A549 (cell line): ENCODE measurements at regions not wholly inside any gene's neighbourhood (a gene's known extent, or its start where the extent isn't known, plus 50 kb on each side); places are given as distances from the start of the nearest gene placed in this dataset.

ENCODE experiments used
- ATAC-seq, 2 experiments: fragments of 200-7000 bp in 1 of 2; fragments of >200 bp in 1 of 2; cut with Nextera tagmentation in 1 of 2; cut with Tn5 transposase in 1 of 2; 3 replicates each; pipeline versions ENCODE4 v1.8.0 to v1.9.1; 2018 to 2020; ENCODE audit warnings: mild to moderate bottlenecking in 1 of 2, moderate library complexity in 1 of 2
- CTCF ChIA-PET: fragments of 300-600 bp; sonication (Branson Sonifier 250); formaldehyde crosslinking; extraction: SDS; loops from one replicate; lab custom pipeline; 2021; ENCODE audit warnings: antibody characterized with exemption, inconsistent platforms; lab: Yijun Ruan, JAX
- POLR2A ChIA-PET: fragments of 350-600 bp; formaldehyde crosslinking; extraction: SDS; loops from one replicate; lab custom pipeline; 2021; ENCODE audit warnings: antibody characterized with exemption, inconsistent platforms; lab: Yijun Ruan, JAX
- DNase-seq, 2 experiments: peaks; one replicate each; pipeline versions ENCODE4 v3.0.0 to v3.0.0-alpha.2; 2011 to 2016; ENCODE audit warnings: low read depth in 1 of 2, low spot score in 1 of 2
- FAIRE-seq: peaks from 2 replicates; lab custom pipeline; 2011; peaks lifted over from hg19 to GRCh38; lab: Jason Lieb, UNC
- H3K27ac ChIP-seq, 2 experiments: fragments of >200 bp; sonication (Bioruptor Twin); formaldehyde crosslinking; 3 replicates each; pipeline ENCODE4 v1.5.1; 2016 to 2017
- H3K4me1 ChIP-seq: fragments of >200 bp; sonication (Bioruptor Twin); formaldehyde crosslinking; 3 replicates; pipeline ENCODE4 v1.6.1; 2016
- H3K4me2 ChIP-seq: fragments of >200 bp; sonication (Bioruptor Twin); formaldehyde crosslinking; 3 replicates; pipeline ENCODE4 v1.6.1; 2016
- H3K4me3 ChIP-seq: fragments of >200 bp; sonication (Bioruptor Twin); formaldehyde crosslinking; 3 replicates; pipeline ENCODE4 v1.5.1; 2016
- H3K9me3 ChIP-seq: fragments of >200 bp; sonication (Bioruptor Twin); formaldehyde crosslinking; 3 replicates; pipeline ENCODE4 v1.6.1; 2016
- ATOH8 ChIP-seq: fragments of 250-450 bp; sonication (Bioruptor Pico); IDR thresholded peaks from 2 replicates; pipeline ENCODE4 v1.5.0; 2020; ENCODE audit warnings: low read depth, mild to moderate bottlenecking, moderate library complexity
- CBX8 ChIP-seq: fragments of 200-600 bp; sonication (generic); IDR thresholded peaks from 2 replicates; pipeline ENCODE4 v1.6.1; 2016
- CEBPB ChIP-seq, 2 experiments: fragments of >200 bp in 1 of 2; sonication (Bioruptor Twin) in 1 of 2; formaldehyde crosslinking in 1 of 2; IDR thresholded peaks; 2 replicates each; pipeline ENCODE4 v1.6.1; 2012 to 2016
- CHD4 ChIP-seq: fragments of 200-600 bp; sonication (generic); IDR thresholded peaks from 2 replicates; pipeline ENCODE4 v1.6.1; 2016; ENCODE audit warnings: antibody characterized with exemption, mild to moderate bottlenecking, borderline replicate concordance
- EHF ChIP-seq: fragments of 250-450 bp; sonication (Bioruptor Pico); IDR thresholded peaks from 2 replicates; pipeline ENCODE4 v1.5.0; 2020; ENCODE audit warnings: mild to moderate bottlenecking
- ESRRA ChIP-seq: fragments of 150-350 bp; IDR thresholded peaks from 2 replicates; pipeline ENCODE4 v1.6.1; 2014; ENCODE audit warnings: mild to moderate bottlenecking, low read length, borderline replicate concordance
- FOSL2 ChIP-seq, 2 experiments: fragments of 450-650 bp in 1 of 2; fragments of >200 bp in 1 of 2; sonication (Bioruptor Twin) in 1 of 2; formaldehyde crosslinking; IDR thresholded peaks; 2 replicates each; pipeline versions ENCODE4 v1.5.0 to v1.6.1; 2016 to 2020; ENCODE audit warnings: mild to moderate bottlenecking in 1 of 2, moderate library complexity in 1 of 2
- FOXS1 ChIP-seq: fragments of 250-450 bp; sonication (Bioruptor Pico); IDR thresholded peaks from 2 replicates; pipeline ENCODE4 v1.5.0; 2020; ENCODE audit warnings: mild to moderate bottlenecking, moderate library complexity
- HDAC2 ChIP-seq: fragments of 200-600 bp; sonication (generic); IDR thresholded peaks from 2 replicates; pipeline ENCODE4 v1.6.1; 2016
- HEYL ChIP-seq: fragments of 250-450 bp; sonication (Bioruptor Pico); IDR thresholded peaks from 2 replicates; pipeline ENCODE4 v1.8.0; 2021; ENCODE audit warnings: mild to moderate bottlenecking, moderate library complexity
- HOXB13 ChIP-seq: fragments of 250-450 bp; sonication (Bioruptor Pico); IDR thresholded peaks from 2 replicates; pipeline ENCODE4 v1.5.0; 2020; ENCODE audit warnings: low read depth, mild to moderate bottlenecking, moderate library complexity
- JUN ChIP-seq, 2 experiments: fragments of >200 bp; sonication (Bioruptor Twin); formaldehyde crosslinking; IDR thresholded peaks; 2 replicates in 1 of 2; 3 replicates in 1 of 2; pipeline ENCODE4 v1.6.1; 2016 to 2017
- MAX ChIP-seq: IDR thresholded peaks from 2 replicates; pipeline ENCODE4 v1.6.1; 2012
- MAZ ChIP-seq: fragments of 150-350 bp; IDR thresholded peaks from 2 replicates; pipeline ENCODE4 v1.6.1; 2014; ENCODE audit warnings: antibody characterized with exemption, low read depth, low read length, borderline replicate concordance
- NFE2L2 ChIP-seq: fragments of 150-350 bp; conservative IDR thresholded peaks from 2 replicates; pipeline ENCODE4 v1.6.1; 2014; ENCODE audit warnings: low read length
- NPAS2 ChIP-seq: fragments of 250-450 bp; sonication (Bioruptor Pico); IDR thresholded peaks from 2 replicates; pipeline ENCODE4 v1.8.0; 2022; ENCODE audit warnings: mild to moderate bottlenecking, moderate library complexity, borderline replicate concordance
- NR3C1 ChIP-seq: fragments of >200 bp; sonication (Bioruptor Twin); formaldehyde crosslinking; IDR thresholded peaks from 3 replicates; pipeline ENCODE4 v1.6.1; 2017
- PHF8 ChIP-seq: fragments of 200-600 bp; sonication (generic); IDR thresholded peaks from 2 replicates; pipeline ENCODE4 v1.6.1; 2016; ENCODE audit warnings: low read depth, mild to moderate bottlenecking, antibody characterized with exemption, moderate library complexity, borderline replicate concordance
- RAD21 ChIP-seq, 2 experiments: fragments of >200 bp in 1 of 2; sonication (Bioruptor Twin) in 1 of 2; formaldehyde crosslinking in 1 of 2; IDR thresholded peaks in 1 of 2; conservative IDR thresholded peaks in 1 of 2; 2 replicates in 1 of 2; 3 replicates in 1 of 2; pipeline ENCODE4 v1.6.1; 2012 to 2018; ENCODE audit warnings: inconsistent platforms in 1 of 2
- RFX5 ChIP-seq: fragments of 450-650 bp; IDR thresholded peaks from 2 replicates; pipeline ENCODE4 v1.7.1; 2014; ENCODE audit warnings: antibody characterized with exemption, mild to moderate bottlenecking, moderate library complexity
- RNF2 ChIP-seq: fragments of 200-600 bp; sonication (generic); IDR thresholded peaks from 2 replicates; pipeline ENCODE4 v1.6.1; 2016; ENCODE audit warnings: low read depth, mild to moderate bottlenecking, antibody characterized with exemption, moderate library complexity, borderline replicate concordance
- USF2 ChIP-seq: fragments of 450-650 bp; IDR thresholded peaks from 2 replicates; pipeline ENCODE4 v1.6.1; 2014; ENCODE audit warnings: antibody characterized with exemption
- ZC3H11A ChIP-seq: fragments of 450-650 bp; IDR thresholded peaks from 2 replicates; pipeline ENCODE4 v1.6.1; 2014; ENCODE audit warnings: antibody characterized with exemption, mild to moderate bottlenecking
- ZFP36 ChIP-seq: fragments of 450-650 bp; IDR thresholded peaks from 2 replicates; pipeline ENCODE4 v1.6.1; 2014; ENCODE audit warnings: borderline replicate concordance; ENCODE audit not compliant: partially characterized antibody
- ZNF302 ChIP-seq: fragments of 250-450 bp; sonication (Bioruptor Pico); IDR thresholded peaks from 2 replicates; pipeline ENCODE4 v1.9.0; 2021; ENCODE audit warnings: inconsistent platforms, mild to moderate bottlenecking, moderate library complexity
- ZSCAN20 ChIP-seq: fragments of 250-450 bp; sonication (Bioruptor Pico); IDR thresholded peaks from 2 replicates; pipeline ENCODE4 v1.8.0; 2022; ENCODE audit warnings: mild to moderate bottlenecking, moderate library complexity
- WGBS: methylation state at CpG from one replicate; pipeline ENCODE4 v1.1.6; 2017; ENCODE audit errors: missing lambda C conversion rate; 5-methylcytosine and 5-hydroxymethylcytosine counted together

- ChIA-PET CTCF (no interaction called here), POLR2A (no interaction called here)
- DNase-seq (no peak), ATAC-seq (no peak), FAIRE-seq (no peak)
- Histone ChIP-seq H3K4me3 (no peak overlapping the region), H3K4me2 (no peak overlapping the region), H3K27ac (no peak overlapping the region), H3K4me1 (no peaks in the 10 kb centered on the region), H3K9me3 (no peaks in the 10 kb centered on the region)
- no peak for TF ChIP-seq HDAC2
- no peak for TF ChIP-seq MAX
- TF ChIP-seq RNF2, result no peak
- TF ChIP-seq JUN (IDR thresholded peaks at IDR 0.05), result no peak
- TF ChIP-seq EHF, result no peak
- no peak for TF ChIP-seq NPAS2 (CRISPR knock-in tag)
- no peak for TF ChIP-seq ZNF302 (CRISPR knock-in tag)
- no peak for TF ChIP-seq ZFP36
- TF ChIP-seq CEBPB (IDR thresholded peaks at IDR 0.05), result no peak
- no peak for TF ChIP-seq ZSCAN20 (CRISPR knock-in tag)
- no peak for TF ChIP-seq FOXS1
- TF ChIP-seq RAD21 (conservative IDR thresholded peaks at IDR 0.05 in 1 of 2, IDR thresholded peaks at IDR 0.05 in 1 of 2), result no peak
- TF ChIP-seq CHD4, result no peak
- TF ChIP-seq FOSL2 (IDR thresholded peaks at IDR 0.05), result no peak
- no peak for TF ChIP-seq FOSL2 (CRISPR knock-in tag; IDR thresholded peaks at IDR 0.05)
- no peak for TF ChIP-seq ATOH8
- TF ChIP-seq NR3C1, result no peak
- TF ChIP-seq CBX8, result no peak
- TF ChIP-seq HEYL (CRISPR knock-in tag), result no peak
- TF ChIP-seq PHF8, result no peak
- 31% methylated on average over 10 of the region's 10 CpGs for WGBS
Observed at GRCh38 chr16:73428121-73428520, 380.2 kb upstream of the ZFHX3 start.

GRCh38 chr16:73427164-73427563 is 379.2 kb upstream of the ZFHX3 start:
- no peaks in the 10 kb centered on the region for H3K4me1 ChIP-seq
- CTCF ChIA-PET, result no interaction called here
- POLR2A ChIA-PET, result no interaction called here
- ATAC-seq (no peak), FAIRE-seq (no peak), DNase-seq (no peak)
- H3K9me3 ChIP-seq, result no peaks in the 10 kb centered on the region
- WGBS, result 83% methylated on average over 3 of the region's 3 CpGs
- no peak overlapping the region for H3K4me2 ChIP-seq
- H3K27ac ChIP-seq, result no peak overlapping the region
- TF ChIP-seq ZC3H11A (no peak), RAD21 (conservative IDR thresholded peaks at IDR 0.05 in 1 of 2, IDR thresholded peaks at IDR 0.05 in 1 of 2) (no peak), USF2 (no peak), ESRRA (no peak), RFX5 (no peak), FOSL2 (IDR thresholded peaks at IDR 0.05) (no peak), FOSL2 (CRISPR knock-in tag; IDR thresholded peaks at IDR 0.05) (no peak), MAX (no peak), NR3C1 (no peak), MAZ (no peak), HOXB13 (CRISPR knock-in tag) (no peak), NFE2L2 (no peak)
- H3K4me3 ChIP-seq, result no peak overlapping the region
